Common myeloid progenitor, CD34-positive (primary cell): ENCODE measurements at regions not wholly inside any gene's neighbourhood (a gene's known extent, or its start where the extent isn't known, plus 50 kb on each side); places are given as distances from the start of the nearest gene placed in this dataset.

Experiments
- CTCF ChIA-PET: fragments of 350-600 bp; sonication (Branson Sonifier 250); formaldehyde crosslinking; loops from one replicate; lab custom pipeline; 2021; ENCODE audit warnings: antibody characterized with exemption; lab: Charles Lee
- POLR2A ChIA-PET: fragments of 350-600 bp; sonication (Branson Sonifier 250); formaldehyde crosslinking; loops from one replicate; lab custom pipeline; 2021; ENCODE audit warnings: antibody characterized with exemption; lab: Charles Lee
- DNase-seq, 3 donors: peaks; one replicate each; pipeline versions ENCODE4 v3.0.0 to v3.0.0-alpha.2; 2013
- H3K27ac ChIP-seq, 2 experiments: 1 replicate in 1 of 2; 2 replicates in 1 of 2; pipeline ENCODE4 v1.7.0; 2013; ENCODE audit warnings: inconsistent platforms in 2 of 2, low read length in 2 of 2, mild to moderate bottlenecking in 2 of 2, low read depth in 1 of 2, moderate library complexity in 1 of 2; ENCODE audit not compliant: severe bottlenecking in 2 of 2, insufficient read depth in 1 of 2, poor library complexity in 1 of 2
- H3K27me3 ChIP-seq, 5 experiments: replicated peaks in 2 of 5; 1 replicate in 3 of 5; 2 replicates in 2 of 5; pipeline versions ENCODE4 v1.6.1 to v1.7.0; 2013; ENCODE audit warnings: low read length in 4 of 5, mild to moderate bottlenecking in 2 of 5, moderate library complexity in 2 of 5, inconsistent platforms in 1 of 5; ENCODE audit not compliant: insufficient read depth in 5 of 5, control insufficient read depth in 4 of 5
- H3K36me3 ChIP-seq, 4 experiments: 1 replicate in 2 of 4; 2 replicates in 2 of 4; pipeline versions ENCODE4 v1.6.1 to v1.7.0; 2013; ENCODE audit warnings: low read length in 3 of 4, control low read depth in 1 of 4, mild to moderate bottlenecking in 1 of 4; ENCODE audit not compliant: control insufficient read depth in 4 of 4, insufficient read depth in 4 of 4
- H3K4me1 ChIP-seq, 4 experiments: 1 replicate in 3 of 4; 2 replicates in 1 of 4; pipeline versions ENCODE4 v1.6.1 to v1.7.1; 2013; ENCODE audit warnings: low read length in 3 of 4, mild to moderate bottlenecking in 3 of 4, control low read depth in 1 of 4, inconsistent platforms in 1 of 4, moderate library complexity in 1 of 4; ENCODE audit not compliant: control insufficient read depth in 4 of 4, insufficient read depth in 4 of 4; ENCODE audit errors: control extremely low read depth in 1 of 4
- H3K4me3 ChIP-seq, 7 experiments: 1 replicate in 4 of 7; 2 replicates in 3 of 7; pipeline versions ENCODE4 v1.5.1 to v1.7.0; 2013; ENCODE audit warnings: mild to moderate bottlenecking in 7 of 7, low read length in 6 of 7, moderate library complexity in 6 of 7, inconsistent platforms in 2 of 7, low read depth in 2 of 7, control low read depth in 1 of 7; ENCODE audit not compliant: insufficient read depth in 4 of 7, control insufficient read depth in 1 of 7; ENCODE audit errors: extremely low read depth in 1 of 7
- H3K9me3 ChIP-seq, 5 experiments: 1 replicate in 4 of 5; 2 replicates in 1 of 5; pipeline versions ENCODE4 v1.6.1 to v1.7.1; 2013; ENCODE audit warnings: low read length in 4 of 5, mild to moderate bottlenecking in 2 of 5, inconsistent platforms in 1 of 5, low read depth in 1 of 5, moderate library complexity in 1 of 5; ENCODE audit not compliant: control insufficient read depth in 4 of 5, insufficient read depth in 2 of 5; ENCODE audit errors: control extremely low read depth in 1 of 5
- WGBS: methylation state at CpG from one replicate; pipeline ENCODE4 v1.1.5; 2013; ENCODE audit not compliant: insufficient coverage; 5-methylcytosine and 5-hydroxymethylcytosine counted together

DNA sequence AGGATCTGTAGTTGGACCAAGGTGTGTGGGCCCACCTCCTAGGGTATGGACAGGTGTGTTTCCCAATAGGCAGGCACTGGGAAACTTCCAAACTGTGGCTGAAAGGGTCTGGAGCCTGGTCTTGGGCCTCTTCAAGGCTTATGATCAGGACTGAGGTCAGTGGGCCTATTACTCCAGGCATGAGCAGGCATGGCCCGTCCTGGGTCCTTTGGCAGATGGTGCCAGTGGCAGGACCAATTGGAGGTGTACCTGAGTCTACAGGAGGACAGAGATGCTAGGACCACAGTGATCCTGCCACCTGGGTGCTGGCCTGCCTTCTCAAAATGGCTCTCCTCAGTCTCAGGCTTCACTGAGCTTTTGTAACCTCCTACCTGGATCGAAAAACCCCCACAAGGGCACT is 95.4 kb downstream of the RAB18 start:
- H3K4me1 ChIP-seq: no peaks in the 10 kb centered on the region
- ChIA-PET CTCF (no interaction called here), POLR2A (no interaction called here)
- 100% methylated on average over 1 of the region's 2 CpGs for WGBS
- DNase-seq: no peak
- no peak overlapping the region for H3K27ac ChIP-seq
- H3K36me3 ChIP-seq: no peaks in the 10 kb centered on the region
- no peaks in the 10 kb centered on the region for H3K27me3 ChIP-seq
- H3K9me3 ChIP-seq: peaks cover 0 to 2% (median 0%) of the 10 kb centered on the region in 5 experiments
- no peak overlapping the region for H3K4me3 ChIP-seq

DNA sequence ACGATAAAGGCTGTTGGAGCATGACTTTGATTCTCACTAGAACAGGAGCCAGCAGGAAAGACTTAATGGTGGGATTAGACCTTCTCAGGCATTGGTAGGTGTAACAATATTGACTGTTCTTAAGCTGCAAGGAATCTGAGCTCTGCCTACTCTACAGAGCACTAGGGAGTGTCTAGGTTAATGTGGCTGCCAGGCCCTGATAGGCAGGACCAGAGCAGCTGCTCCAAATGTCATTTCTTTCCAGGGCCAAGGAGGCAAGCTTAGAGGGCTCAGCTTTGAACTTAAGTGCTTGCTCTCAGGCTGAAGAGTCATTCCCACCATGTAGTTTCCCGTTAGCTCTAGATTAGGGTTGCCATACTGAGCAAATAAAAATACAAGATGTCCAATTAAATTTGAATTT is 96.8 kb downstream of the RAB18 start:
- Histone ChIP-seq H3K27me3 (no peaks in the 10 kb centered on the region), H3K27ac (no peak overlapping the region), H3K9me3 (no peaks in the 10 kb centered on the region), H3K36me3 (no peaks in the 10 kb centered on the region), H3K4me1 (no peaks in the 10 kb centered on the region), H3K4me3 (no peak overlapping the region)
- CTCF ChIA-PET: no interaction called here
- no peak for DNase-seq
- 91% methylated on average over 1 of the region's 2 CpGs for WGBS
- POLR2A ChIA-PET: no interaction called here

GRCh38 chr10:27601503-27601902 is 97.4 kb downstream of the RAB18 start:
- CTCF ChIA-PET: no interaction called here
- POLR2A ChIA-PET: no interaction called here
- DNase-seq: no peak
- Histone ChIP-seq H3K27me3 (peaks cover 0 to 3% (median 0%) of the 10 kb centered on the region in 5 experiments), H3K36me3 (no peaks in the 10 kb centered on the region), H3K9me3 (no peaks in the 10 kb centered on the region), H3K4me1 (no peaks in the 10 kb centered on the region), H3K4me3 (no peak overlapping the region), H3K27ac (no peak overlapping the region)
- WGBS: 98% methylated on average over 4 of the region's 5 CpGs

DNA sequence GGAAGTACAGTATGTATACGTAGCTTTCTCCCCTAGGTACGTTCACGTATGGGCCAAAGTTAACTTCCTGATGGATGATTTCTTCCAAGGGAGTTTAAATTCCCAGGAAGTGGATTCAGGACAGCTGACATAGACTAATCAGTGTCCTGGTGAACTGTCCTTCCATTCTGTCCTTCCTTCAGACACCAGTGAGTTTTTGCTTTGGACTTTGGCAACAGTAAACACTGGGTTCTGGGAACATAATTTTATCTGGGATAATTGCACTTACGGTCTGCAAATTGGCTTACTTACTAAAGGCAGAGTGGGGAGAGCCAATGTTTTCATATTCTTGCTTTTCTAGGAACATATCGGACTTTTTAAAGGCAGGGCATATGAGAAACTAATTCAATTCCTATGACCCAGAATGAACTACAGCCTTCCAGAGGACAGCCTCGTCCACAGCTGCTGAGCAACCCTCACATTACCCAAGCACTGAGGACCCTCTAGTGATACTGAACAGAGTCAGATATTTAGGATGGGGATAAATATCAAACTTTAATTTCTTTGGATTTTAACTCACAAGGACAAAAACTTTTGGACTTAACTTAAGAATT is 97.9 kb downstream of the RAB18 start:
- ChIA-PET CTCF (no interaction called here), POLR2A (no interaction called here)
- H3K27me3 ChIP-seq: peaks cover 0 to 3% (median 0%) of the 10 kb centered on the region in 5 experiments
- WGBS: 97% methylated on average over 5 of the region's 6 CpGs
- DNase-seq: no peak
- no peaks in the 10 kb centered on the region for H3K4me1 ChIP-seq
- no peaks in the 10 kb centered on the region for H3K36me3 ChIP-seq
- no peak overlapping the region for H3K27ac ChIP-seq
- H3K4me3 ChIP-seq: no peak overlapping the region
- no peaks in the 10 kb centered on the region for H3K9me3 ChIP-seq

DNA sequence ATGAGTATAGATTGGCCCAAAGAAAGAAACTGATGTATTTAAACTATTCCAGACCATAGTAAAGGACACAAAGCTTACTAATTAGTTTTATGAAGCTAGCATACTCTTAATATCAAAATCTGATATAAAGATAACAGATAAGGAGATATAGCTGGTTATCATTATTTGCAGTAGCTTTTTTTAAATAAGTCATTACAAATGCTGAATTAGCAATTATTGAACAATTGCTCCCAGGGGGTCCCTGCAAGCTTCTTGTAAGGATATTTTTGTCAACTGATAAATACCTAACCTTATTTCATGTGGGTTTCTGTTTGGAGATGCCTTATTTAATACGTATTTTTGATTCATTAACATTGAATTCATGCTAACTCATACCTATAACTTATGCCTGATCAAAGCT is 99.0 kb downstream of the RAB18 start:
- WGBS: no CpG with 5 or more reads among the region's 1 CpG
- DNase-seq: no peak
- Histone ChIP-seq H3K4me1 (no peaks in the 10 kb centered on the region), H3K4me3 (no peak overlapping the region), H3K36me3 (no peaks in the 10 kb centered on the region), H3K27ac (no peak overlapping the region), H3K27me3 (peaks cover 0 to 3% (median 0%) of the 10 kb centered on the region in 5 experiments), H3K9me3 (no peaks in the 10 kb centered on the region)
- ChIA-PET POLR2A (no interaction called here), CTCF (interaction anchor here (0.6 kb wide), 1 partner anchor 876 kb away, joined by 3 read pairs; no protein-coding TSS in a partner anchor)

- H3K36me3 ChIP-seq: no peaks in the 10 kb centered on the region
- 100% methylated on average over 1 of the region's 4 CpGs for WGBS
- no peak overlapping the region for H3K27ac ChIP-seq
- H3K4me1 ChIP-seq: no peaks in the 10 kb centered on the region
- H3K4me3 ChIP-seq: no peak overlapping the region
- ChIA-PET CTCF (no interaction called here), POLR2A (no interaction called here)
- peaks cover 0 to 3% (median 0%) of the 10 kb centered on the region in 5 experiments for H3K27me3 ChIP-seq
- H3K9me3 ChIP-seq: no peaks in the 10 kb centered on the region
- no peak for DNase-seq
Observed at GRCh38 chr10:27605318-27605717, 101.2 kb downstream of the RAB18 start.

- H3K27ac ChIP-seq: no peak overlapping the region
- H3K27me3 ChIP-seq: peaks cover 0 to 3% (median 0%) of the 10 kb centered on the region in 5 experiments
- H3K4me3 ChIP-seq: no peak overlapping the region
- H3K9me3 ChIP-seq: no peaks in the 10 kb centered on the region
- no peaks in the 10 kb centered on the region for H3K36me3 ChIP-seq
- no peak for DNase-seq
- ChIA-PET POLR2A (no interaction called here), CTCF (interaction anchor here (0.7 to 1.0 kb wide), 2 partner anchors 43 to 154 kb away, joined by 3 read pairs; no protein-coding TSS in a partner anchor)
- WGBS: 100% methylated on average over 4 of the region's 6 CpGs
- no peaks in the 10 kb centered on the region for H3K4me1 ChIP-seq
Observed at GRCh38 chr10:27607591-27607990, 103.5 kb downstream of the RAB18 start.
